ENCODE measurements at regions not wholly inside any gene's neighbourhood (a gene's known extent, or its start where the extent isn't known, plus 50 kb on each side); places are given as distances from the start of the nearest gene placed in this dataset.

GRCh38 chr1:62951428-62951827 lies 167.5 kb downstream of the ATG4C start:
- TF ChIP-seq, protein P1, sequence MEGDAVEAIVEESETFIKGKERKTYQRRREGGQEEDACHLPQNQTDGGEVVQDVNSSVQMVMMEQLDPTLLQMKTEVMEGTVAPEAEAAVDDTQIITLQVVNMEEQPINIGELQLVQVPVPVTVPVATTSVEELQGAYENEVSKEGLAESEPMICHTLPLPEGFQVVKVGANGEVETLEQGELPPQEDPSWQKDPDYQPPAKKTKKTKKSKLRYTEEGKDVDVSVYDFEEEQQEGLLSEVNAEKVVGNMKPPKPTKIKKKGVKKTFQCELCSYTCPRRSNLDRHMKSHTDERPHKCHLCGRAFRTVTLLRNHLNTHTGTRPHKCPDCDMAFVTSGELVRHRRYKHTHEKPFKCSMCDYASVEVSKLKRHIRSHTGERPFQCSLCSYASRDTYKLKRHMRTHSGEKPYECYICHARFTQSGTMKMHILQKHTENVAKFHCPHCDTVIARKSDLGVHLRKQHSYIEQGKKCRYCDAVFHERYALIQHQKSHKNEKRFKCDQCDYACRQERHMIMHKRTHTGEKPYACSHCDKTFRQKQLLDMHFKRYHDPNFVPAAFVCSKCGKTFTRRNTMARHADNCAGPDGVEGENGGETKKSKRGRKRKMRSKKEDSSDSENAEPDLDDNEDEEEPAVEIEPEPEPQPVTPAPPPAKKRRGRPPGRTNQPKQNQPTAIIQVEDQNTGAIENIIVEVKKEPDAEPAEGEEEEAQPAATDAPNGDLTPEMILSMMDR (IDR thresholded peaks at IDR 0.05; ENCODE audit: insufficient read depth, low read length, poor library complexity, severe bottlenecking), result no peak
- Histone ChIP-seq H3K36me3 (ENCODE audit: control insufficient read depth, insufficient read depth, low read length) (no peaks in the 10 kb centered on the region), H3K27me3 (replicated peaks; ENCODE audit: control insufficient read depth, insufficient read depth, low read length) (no peaks in the 10 kb centered on the region; the same call in 1 of the 2 replicates), H3K4me3 (replicated peaks; ENCODE audit: low read depth, low read length) (no peak overlapping the region)
- DNase-seq (ENCODE audit: extremely low read depth, insufficient read length), result no peak

- TF ChIP-seq, protein P1 (IDR thresholded peaks at IDR 0.05; ENCODE audit: insufficient read depth, low read length, poor library complexity, severe bottlenecking), result no peak
- Histone ChIP-seq H3K4me3 (replicated peaks; ENCODE audit: low read depth, low read length) (no peak overlapping the region), H3K36me3 (ENCODE audit: control insufficient read depth, insufficient read depth, low read length) (no peaks in the 10 kb centered on the region), H3K27me3 (replicated peaks; ENCODE audit: control insufficient read depth, insufficient read depth, low read length) (no peaks in the 10 kb centered on the region; the same call in 1 of the 2 replicates)
- DNase-seq (ENCODE audit: extremely low read depth, insufficient read length), result no peak
Measured at GRCh38 chr1:62952596-62952995, 168.7 kb downstream of the ATG4C start.

DNA sequence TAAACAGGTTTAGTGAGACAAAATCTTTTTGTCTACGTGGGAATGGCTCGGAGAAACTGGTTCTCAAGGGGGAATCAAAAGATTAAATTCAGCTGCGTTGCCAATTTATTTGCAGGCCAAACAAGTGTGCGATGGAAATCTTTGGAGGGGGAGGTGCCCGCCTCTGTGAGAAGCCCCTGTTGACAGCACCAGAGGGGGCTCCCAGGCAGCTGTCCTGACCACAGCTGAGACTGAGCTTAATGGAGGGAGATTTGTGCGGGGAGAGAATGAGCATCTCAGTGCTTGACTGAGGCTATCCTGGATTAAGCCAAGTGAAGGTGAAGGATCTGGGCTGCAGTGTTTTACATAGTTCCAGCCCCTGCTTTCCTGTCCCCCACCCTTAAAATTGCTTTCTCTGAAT lies 169.7 kb downstream of the ATG4C start:
- Histone ChIP-seq H3K4me3 (replicated peaks; ENCODE audit: low read depth, low read length) (no peak overlapping the region), H3K27me3 (replicated peaks; ENCODE audit: control insufficient read depth, insufficient read depth, low read length) (no peaks in the 10 kb centered on the region; the same call in none of the 2 replicates), H3K36me3 (ENCODE audit: control insufficient read depth, insufficient read depth, low read length) (no peaks in the 10 kb centered on the region)
- no peak for DNase-seq (ENCODE audit: extremely low read depth, insufficient read length)
- TF ChIP-seq, protein P1 (IDR thresholded peaks at IDR 0.05; ENCODE audit: insufficient read depth, low read length, poor library complexity, severe bottlenecking), result no peak

DNA sequence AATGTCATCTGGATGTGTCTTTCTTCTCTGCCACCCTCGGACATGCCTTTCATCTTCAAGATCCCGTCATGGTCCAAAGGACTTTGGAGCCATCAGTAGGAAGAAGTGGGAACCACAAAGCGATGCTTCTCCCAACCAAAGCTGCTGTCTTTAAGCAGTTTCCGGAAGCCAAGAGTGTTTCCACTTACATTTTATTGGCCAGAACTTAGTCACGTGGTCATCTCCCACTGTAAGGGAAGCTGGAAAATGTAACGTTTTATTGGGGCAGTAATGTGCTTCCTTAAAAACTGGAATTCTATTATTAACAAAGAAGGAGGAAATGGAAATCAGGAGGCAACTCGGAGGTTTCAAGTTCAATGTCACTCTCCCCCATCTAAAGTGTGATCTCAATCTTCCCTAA lies 170.8 kb downstream of the ATG4C start:
- TF ChIP-seq, protein P1 (IDR thresholded peaks at IDR 0.05; ENCODE audit: insufficient read depth, low read length, poor library complexity, severe bottlenecking), result no peak
- Histone ChIP-seq H3K27me3 (replicated peaks; ENCODE audit: control insufficient read depth, insufficient read depth, low read length) (no peaks in the 10 kb centered on the region; the same call in none of the 2 replicates), H3K4me3 (replicated peaks; ENCODE audit: low read depth, low read length) (no peak overlapping the region), H3K36me3 (ENCODE audit: control insufficient read depth, insufficient read depth, low read length) (no peaks in the 10 kb centered on the region)
- DNase-seq (ENCODE audit: extremely low read depth, insufficient read length), result no peak

DNA sequence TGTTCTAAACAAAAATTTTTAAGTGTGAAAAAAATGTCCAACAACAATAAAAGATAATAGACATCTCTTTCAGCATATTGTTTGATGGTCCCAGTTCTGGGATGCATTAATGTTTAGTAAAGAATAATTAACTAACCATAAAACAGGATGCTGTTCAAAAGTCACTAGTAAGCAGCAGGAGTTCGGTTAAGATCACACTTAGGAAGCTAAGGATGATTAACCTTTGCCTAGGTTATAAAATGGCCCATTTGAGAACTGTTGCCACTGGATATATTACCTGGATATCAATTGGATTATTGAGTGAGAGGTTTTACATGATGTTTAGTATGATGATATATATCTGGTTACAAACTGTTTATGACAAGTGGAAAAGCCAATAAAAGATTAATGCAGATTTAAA lies 171.7 kb downstream of the ATG4C start:
- Histone ChIP-seq H3K36me3 (ENCODE audit: control insufficient read depth, insufficient read depth, low read length) (no peaks in the 10 kb centered on the region), H3K27me3 (replicated peaks; ENCODE audit: control insufficient read depth, insufficient read depth, low read length) (no peaks in the 10 kb centered on the region; the same call in none of the 2 replicates), H3K4me3 (replicated peaks; ENCODE audit: low read depth, low read length) (no peak overlapping the region)
- TF ChIP-seq, protein P1 (IDR thresholded peaks at IDR 0.05; ENCODE audit: insufficient read depth, low read length, poor library complexity, severe bottlenecking), result no peak
- no peak for DNase-seq (ENCODE audit: extremely low read depth, insufficient read length)

All from GM06990 (cell line).